ENCODE measurements at regions not wholly inside any gene's neighbourhood (a gene's known extent, or its start where the extent isn't known, plus 50 kb on each side); places are given as distances from the start of the nearest gene placed in this dataset.
"Not testable (repeated sequence)": the region's sequence is repeated elsewhere in the genome, so short reads cannot be mapped to it uniquely, and the experiment has no call there.

DNA sequence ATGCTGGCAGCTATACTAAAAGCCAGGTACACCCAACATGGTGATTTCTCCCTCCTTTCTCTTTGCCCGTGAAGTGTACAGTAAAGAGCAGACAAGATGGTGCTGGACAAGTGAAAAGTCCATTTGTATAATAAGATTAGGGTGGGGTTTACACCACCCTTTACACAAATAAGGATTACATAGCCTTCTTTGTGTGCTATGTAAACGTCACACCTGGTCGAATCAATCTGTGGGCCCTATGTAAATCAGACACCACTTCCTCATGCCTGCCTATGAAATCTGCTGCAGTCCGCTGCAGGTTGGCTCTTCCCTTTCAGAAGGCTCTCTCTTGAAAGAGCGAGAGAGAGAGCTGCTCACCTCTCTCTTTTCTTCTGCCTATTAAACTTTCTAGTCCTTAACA, 1054.3 kb upstream of the SLC39A10 start:
- no peak for DNase-seq

DNA sequence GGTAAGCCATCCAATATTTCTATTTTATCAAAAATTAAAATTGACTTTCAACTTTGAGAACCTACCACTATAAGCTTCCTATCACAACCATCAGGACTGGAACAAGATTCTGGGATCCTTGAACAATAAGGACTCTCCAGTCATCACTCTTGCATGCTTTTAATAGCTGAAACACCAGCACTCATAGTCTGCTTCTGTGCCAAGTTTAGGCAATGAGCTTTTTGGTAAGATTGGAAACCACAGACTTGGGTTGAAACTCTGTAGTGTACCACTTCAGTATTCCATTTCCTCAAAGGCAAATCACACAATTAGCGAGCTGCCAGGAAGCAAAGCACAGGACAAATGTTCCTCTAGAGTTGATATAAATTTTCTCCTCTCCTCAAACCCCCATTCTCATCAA, 1065.8 kb upstream of the SLC39A10 start:
- DNase-seq = no peak

GRCh38 chr2:194587739-194588270, 1069.2 kb upstream of the SLC39A10 start:
- DNase-seq = no peak

DNA sequence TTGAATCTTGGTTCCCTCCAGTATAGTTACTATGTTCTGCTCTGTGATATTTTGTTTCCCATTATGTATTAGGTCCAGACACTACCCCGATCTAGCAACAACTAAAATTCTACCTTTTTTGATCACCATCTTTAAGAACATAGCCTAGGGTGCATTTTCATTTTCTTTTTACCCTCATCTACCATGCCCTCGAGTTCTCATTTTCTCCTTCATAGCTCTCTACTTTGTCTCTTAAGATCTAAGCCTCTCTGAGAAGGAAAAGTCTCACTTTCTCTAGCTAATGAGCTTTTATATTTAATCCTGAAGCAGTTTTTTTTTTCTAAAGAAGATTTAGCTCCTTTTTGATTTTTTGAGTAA, 1089.4 kb upstream of the SLC39A10 start:
- no peak for DNase-seq

DNA sequence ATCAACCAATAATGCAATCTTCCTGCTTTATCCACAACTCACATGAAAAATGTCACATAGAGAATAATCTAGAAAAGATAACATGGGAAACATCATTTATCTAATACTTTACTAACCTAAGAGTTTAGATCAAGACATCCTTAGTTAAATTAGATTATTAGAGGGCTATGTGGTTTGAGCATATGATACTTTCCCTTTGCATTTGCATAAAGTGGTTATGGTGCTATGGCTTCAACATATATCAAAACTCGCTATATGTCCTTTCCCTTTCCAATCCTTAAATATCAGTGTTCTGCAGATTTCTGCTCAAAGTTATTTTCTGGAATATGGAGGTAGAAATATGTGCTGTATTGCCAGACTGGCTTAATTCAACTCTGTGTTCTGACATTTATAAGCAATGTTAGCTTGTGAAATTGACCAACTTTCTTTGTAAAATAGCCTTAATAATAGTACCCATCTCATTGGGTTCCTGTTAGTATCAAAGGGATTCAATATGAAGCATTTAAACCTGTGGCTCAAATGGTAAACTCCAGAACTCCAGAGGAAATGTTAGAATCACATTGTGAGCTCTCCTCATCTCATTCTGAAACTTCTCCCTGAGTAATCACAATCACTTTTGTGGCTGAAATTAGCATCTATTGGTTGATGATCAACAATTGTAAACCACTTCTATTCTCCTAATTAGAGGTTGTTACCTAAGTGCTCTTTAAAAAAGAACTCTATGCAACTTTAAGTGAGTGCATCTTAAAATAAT, 1089.9 kb upstream of the SLC39A10 start:
- DNase-seq = peak; percentile 29

DNA sequence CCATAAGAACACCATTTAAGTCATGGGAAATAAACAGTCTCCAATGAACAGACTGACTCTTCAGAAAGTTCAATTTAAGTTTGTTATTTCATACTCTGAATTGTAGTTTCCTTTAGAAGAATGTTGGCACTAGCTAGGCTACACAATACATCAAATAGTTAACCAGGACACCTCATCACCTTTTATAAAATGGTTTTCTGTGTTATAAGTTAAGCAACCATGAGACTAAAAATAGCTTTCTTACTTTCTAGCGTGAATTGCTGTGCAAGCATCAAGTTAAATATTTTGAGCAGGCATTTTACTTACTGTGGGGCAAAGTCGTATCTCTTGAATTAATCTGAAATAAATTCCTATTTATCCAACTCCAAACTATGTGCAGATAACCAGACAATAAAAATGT, 1092.6 kb upstream of the SLC39A10 start:
- DNase-seq = no peak

GRCh38 chr2:194562329-194562728, 1094.7 kb upstream of the SLC39A10 start:
- no peak for DNase-seq

GRCh38 chr2:194559964-194560363, 1097.1 kb upstream of the SLC39A10 start:
- no peak for DNase-seq

GRCh38 chr2:194559523-194559922, 1097.5 kb upstream of the SLC39A10 start:
- DNase-seq = no peak

GRCh38 chr2:194557993-194558392, 1099.0 kb upstream of the SLC39A10 start:
- DNase-seq = no peak

DNA sequence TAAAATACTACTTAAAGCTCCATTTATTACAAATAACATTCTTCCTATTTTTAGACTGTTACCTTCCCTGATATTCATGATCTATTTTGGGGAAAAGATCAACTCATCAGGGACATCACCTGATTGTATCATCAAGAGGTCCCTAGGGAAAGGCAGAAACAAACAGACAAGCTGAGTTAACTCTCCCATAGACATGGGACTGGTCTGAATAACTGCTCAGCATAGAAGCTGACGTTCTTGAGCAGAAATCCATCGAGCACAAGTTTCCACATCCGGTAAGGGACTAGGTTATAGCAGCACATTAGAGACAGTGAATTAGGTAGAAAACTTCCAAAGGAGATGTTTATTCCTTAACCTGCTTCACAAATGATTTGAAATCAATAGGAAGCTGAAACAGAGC, 1100.4 kb upstream of the SLC39A10 start:
- DNase-seq = no peak

- DNase-seq = no peak
These were observed 1103.0 kb upstream of the SLC39A10 start for GRCh38 chr2:194553980-194554379.

DNA sequence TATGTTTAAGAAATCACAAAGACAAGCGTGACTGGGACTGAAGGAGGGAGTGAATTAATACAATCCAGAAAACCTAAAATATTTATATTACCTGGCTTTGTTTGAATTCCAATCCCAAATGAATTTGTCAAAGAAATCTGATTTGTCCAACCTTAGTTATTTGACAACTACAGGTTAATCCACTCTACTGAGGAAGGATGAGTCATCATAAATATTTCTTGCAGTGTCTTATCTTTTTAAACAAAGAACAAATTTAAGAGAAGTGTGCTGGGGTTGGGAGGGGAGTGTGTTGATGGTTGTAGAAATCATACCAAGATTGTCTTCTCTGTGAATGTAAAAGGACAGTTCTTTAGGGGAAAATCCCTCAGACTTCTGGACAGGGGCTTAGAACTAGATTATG, 1106.3 kb upstream of the SLC39A10 start:
- DNase-seq = no peak

DNA sequence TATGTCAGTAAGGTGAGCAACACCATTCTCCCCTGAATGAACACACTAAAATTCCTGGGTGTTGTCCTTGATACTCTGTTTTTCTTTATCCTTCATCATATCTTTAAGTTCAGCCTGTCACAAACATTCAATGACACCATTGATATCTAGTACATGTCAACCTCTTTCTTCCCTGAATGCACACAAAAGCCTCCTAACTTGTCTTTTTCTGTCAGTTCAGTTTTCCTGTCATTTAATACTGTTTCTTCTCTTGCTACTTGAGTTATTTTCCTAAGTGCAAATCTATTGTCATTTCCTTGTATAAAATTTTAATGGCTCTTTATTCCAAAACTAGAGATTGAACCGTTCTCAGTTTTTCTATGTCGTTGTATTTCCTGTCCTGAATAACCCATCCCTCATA, 1107.6 kb upstream of the SLC39A10 start:
- no peak for DNase-seq

DNA sequence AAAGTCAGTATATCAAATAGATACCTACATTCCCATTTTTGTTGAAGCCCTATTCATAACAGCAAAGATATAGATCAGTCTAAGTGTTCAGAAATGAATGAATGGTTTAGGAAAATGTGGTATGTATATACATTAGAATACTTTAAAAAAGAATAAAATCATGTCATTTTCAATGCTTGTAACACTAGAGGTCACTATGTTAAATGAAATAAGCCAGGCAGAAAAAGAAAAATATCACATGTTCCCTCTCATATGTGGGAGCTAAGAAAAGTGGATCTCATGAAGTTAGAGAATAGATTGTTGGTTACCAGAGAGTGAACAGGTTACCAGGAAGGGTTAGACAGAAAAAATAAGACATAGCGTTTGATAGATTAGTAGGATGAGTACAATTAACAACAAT, 1111.0 kb upstream of the SLC39A10 start:
- no peak for DNase-seq

DNA sequence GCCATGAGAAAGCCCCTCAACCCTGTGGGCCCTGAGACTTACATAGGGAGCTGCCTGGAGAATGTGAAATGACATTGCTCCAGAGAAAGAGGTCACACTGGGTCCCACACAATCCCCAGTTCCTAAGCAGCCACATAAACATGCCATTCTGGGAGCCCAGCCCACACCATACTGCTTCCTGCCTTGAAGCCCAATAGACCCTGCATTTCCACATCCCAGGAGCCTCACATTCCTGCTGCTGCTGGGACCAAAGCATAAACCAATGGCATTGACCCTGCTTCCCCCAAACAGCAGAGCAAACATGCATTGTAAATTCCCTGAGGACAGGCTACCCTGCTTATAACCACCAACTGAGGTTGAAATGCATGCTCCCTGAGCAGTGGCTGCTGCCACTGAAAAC, 1117.6 kb upstream of the SLC39A10 start:
- DNase-seq = no peak

GRCh38 chr2:194526121-194526520, 1130.9 kb upstream of the SLC39A10 start:
- DNase-seq = no peak

GRCh38 chr2:194514281-194514680, 1142.7 kb upstream of the SLC39A10 start:
- DNase-seq = no peak

- DNase-seq = not testable (repeated sequence)
These were observed 1146.0 kb upstream of the SLC39A10 start for GRCh38 chr2:194511070-194511469.

- not testable (repeated sequence) for DNase-seq
These were observed 1152.2 kb upstream of the SLC39A10 start for GRCh38 chr2:194504876-194505275.

GRCh38 chr2:194495046-194495445, 1162.0 kb upstream of the SLC39A10 start:
- no peak for DNase-seq

DNA sequence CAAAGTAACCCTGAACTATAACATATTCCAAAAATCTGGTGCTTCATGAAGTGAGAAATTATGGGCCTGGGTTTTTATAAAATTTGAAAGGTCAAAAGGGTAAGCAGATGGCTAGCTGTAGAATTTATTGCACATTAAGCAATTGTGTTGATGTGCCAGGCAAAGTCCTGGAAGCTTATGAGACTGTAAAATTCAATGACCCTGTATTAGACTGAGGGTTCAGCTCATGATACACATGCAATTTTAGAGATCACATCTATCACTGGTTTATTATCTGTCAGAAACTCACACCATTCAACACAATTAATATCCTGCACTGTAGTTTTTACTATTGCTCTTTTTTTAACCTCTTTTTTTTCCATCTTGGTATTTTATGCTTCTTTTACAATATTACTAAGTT, 1162.6 kb upstream of the SLC39A10 start:
- DNase-seq = no peak

DNA sequence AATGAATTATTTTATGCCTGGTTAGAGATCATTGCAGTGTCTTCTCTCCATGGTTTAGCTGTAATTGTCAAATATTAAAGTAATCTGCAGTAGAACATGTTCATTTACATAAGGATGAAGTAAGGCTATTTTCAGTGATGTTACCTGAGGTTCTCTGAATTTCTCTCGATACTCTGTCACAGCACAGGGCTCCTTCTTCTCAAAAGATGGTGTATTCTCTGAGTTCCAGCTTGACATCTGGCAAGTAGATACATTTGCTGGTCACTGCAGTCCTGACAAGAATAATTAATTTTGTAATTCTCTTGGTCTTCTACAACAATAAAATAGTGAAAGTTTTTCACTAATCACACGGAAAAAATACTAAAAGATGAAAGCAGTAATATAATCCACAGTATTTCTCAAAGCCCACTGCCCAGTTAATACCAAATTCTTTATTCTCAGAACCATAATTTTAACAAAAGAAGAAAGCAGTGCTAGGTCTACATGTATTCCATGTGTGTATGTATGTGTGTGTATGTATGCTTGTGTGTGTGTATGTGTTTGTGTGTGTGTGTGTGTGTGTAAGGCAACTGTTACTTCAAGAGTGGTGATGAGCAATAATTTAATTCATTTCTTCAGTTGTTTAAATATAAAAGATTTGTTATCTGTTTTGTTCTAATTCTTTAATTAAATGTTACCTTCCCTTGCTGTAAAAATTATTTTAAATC, 1165.5 kb upstream of the SLC39A10 start:
- DNase-seq = no peak

DNA sequence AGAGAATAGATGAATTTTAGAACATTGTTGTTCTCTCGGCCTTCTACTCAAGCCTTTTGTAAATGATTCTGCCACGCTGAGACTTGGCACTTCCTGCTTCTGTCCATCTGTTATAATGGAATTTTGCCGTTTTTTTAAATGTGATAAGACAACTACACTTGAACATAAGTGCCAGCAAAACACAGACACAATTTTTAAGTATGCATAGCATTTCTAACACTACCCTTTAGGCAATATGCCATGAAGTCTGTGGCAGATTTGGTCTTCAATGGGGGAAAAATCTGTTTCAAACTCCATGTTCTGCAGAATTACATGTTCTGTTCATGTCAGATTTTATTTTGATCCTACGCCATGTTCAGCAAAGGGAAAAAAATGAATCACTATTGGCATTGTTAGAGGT, 1170.7 kb upstream of the SLC39A10 start:
- no peak for DNase-seq

- no peak for DNase-seq
These were observed 1174.0 kb upstream of the SLC39A10 start for GRCh38 chr2:194483041-194483440.

Data from activated CD4-positive, alpha-beta T cell treated with anti-CD3 and anti-CD28 coated beads, Interleukin-10, Interleukin-2, amounts not matched to agents 100 ng/mL and 50 ng/mL, durations not matched to agents 16 hours and 8 hours (primary cell).